H9 (cell line): ENCODE measurements at regions not wholly inside any gene's neighbourhood (a gene's known extent, or its start where the extent isn't known, plus 50 kb on each side); places are given as distances from the start of the nearest gene placed in this dataset.

Experiments
- DNase-seq: peaks from one replicate; pipeline ENCODE4 v3.0.0-alpha.2; 2017
- H2AFZ ChIP-seq: one replicate; pipeline ENCODE4 v1.6.1; 2013; ENCODE audit warnings: mild to moderate bottlenecking, low read length, control low read depth, moderate library complexity
- H2AK5ac ChIP-seq: 2 replicates; pipeline ENCODE4 v1.6.1; 2013; ENCODE audit warnings: low read length, control low read depth, mixed read lengths; ENCODE audit not compliant: insufficient read length
- H2BK120ac ChIP-seq: one replicate; pipeline ENCODE4 v1.6.1; 2013; ENCODE audit warnings: low read depth, mild to moderate bottlenecking, low read length, control low read depth, inconsistent platforms; ENCODE audit not compliant: poor library complexity, severe bottlenecking
- H2BK12ac ChIP-seq: 2 replicates; pipeline ENCODE4 v1.6.1; 2013; ENCODE audit warnings: low read length, control low read depth, mixed read lengths, low read depth; ENCODE audit not compliant: insufficient read length
- H2BK15ac ChIP-seq: 2 replicates; pipeline ENCODE4 v1.6.1; 2013; ENCODE audit warnings: low read depth, low read length, control low read depth
- H2BK20ac ChIP-seq: one replicate; pipeline ENCODE4 v1.6.1; 2013; ENCODE audit warnings: low read depth, mild to moderate bottlenecking, low read length, control low read depth, inconsistent platforms; ENCODE audit not compliant: poor library complexity, severe bottlenecking
- H2BK5ac ChIP-seq: 2 replicates; pipeline ENCODE4 v1.6.1; 2013; ENCODE audit warnings: low read length, control low read depth, mixed read lengths; ENCODE audit not compliant: insufficient read length
- H3K14ac ChIP-seq: 2 replicates; pipeline ENCODE4 v1.6.1; 2013; ENCODE audit warnings: low read length, control low read depth; ENCODE audit not compliant: insufficient read depth
- H3K18ac ChIP-seq: 2 replicates; pipeline ENCODE4 v1.6.1; 2013; ENCODE audit warnings: low read depth, mild to moderate bottlenecking, mixed read lengths, low read length, control low read depth; ENCODE audit not compliant: insufficient read length
- H3K23ac ChIP-seq: 2 replicates; pipeline ENCODE4 v1.6.1; 2013; ENCODE audit warnings: low read length, control low read depth, mixed read lengths, low read depth; ENCODE audit not compliant: insufficient read length
- H3K23me2 ChIP-seq: 2 replicates; pipeline ENCODE4 v1.6.1; 2013; ENCODE audit warnings: low read depth, mild to moderate bottlenecking, mixed read lengths, low read length, control low read depth; ENCODE audit not compliant: insufficient read length, poor library complexity, severe bottlenecking
- H3K27ac ChIP-seq: 2 replicates; pipeline ENCODE4 v1.5.1; 2013; ENCODE audit warnings: low read length, control low read depth, mixed read lengths, low read depth; ENCODE audit not compliant: insufficient read length
- H3K27me3 ChIP-seq: 2 replicates; pipeline ENCODE4 v1.6.1; 2013; ENCODE audit warnings: low read length, control low read depth, inconsistent platforms; ENCODE audit not compliant: insufficient read depth
- H3K4ac ChIP-seq: 2 replicates; pipeline ENCODE4 v1.6.1; 2013; ENCODE audit warnings: low read depth, mild to moderate bottlenecking, control low read depth, inconsistent platforms, low read length, moderate library complexity
- H3K4me1 ChIP-seq: 2 replicates; pipeline ENCODE4 v1.6.1; 2013; ENCODE audit warnings: low read length, control low read depth, inconsistent platforms; ENCODE audit not compliant: insufficient read depth
- H3K4me2 ChIP-seq: 2 replicates; pipeline ENCODE4 v1.6.1; 2013; ENCODE audit warnings: low read length, control low read depth, mixed read lengths; ENCODE audit not compliant: insufficient read length, insufficient read depth
- H3K56ac ChIP-seq: 2 replicates; pipeline ENCODE4 v1.6.1; 2013; ENCODE audit warnings: low read depth, mild to moderate bottlenecking, mixed read lengths, low read length, control low read depth; ENCODE audit not compliant: insufficient read length
- H3K79me1 ChIP-seq: 2 replicates; pipeline ENCODE4 v1.6.1; 2013; ENCODE audit warnings: low read depth, mild to moderate bottlenecking, moderate library complexity, low read length, control low read depth, inconsistent platforms; ENCODE audit not compliant: insufficient read depth, poor library complexity, severe bottlenecking
- H3K79me2 ChIP-seq: 2 replicates; pipeline ENCODE4 v1.6.1; 2013; ENCODE audit warnings: low read length, control low read depth, inconsistent platforms; ENCODE audit not compliant: insufficient read depth
- H3K9ac ChIP-seq: 2 replicates; pipeline ENCODE4 v1.6.1; 2013; ENCODE audit warnings: low read length, control low read depth, mixed read lengths; ENCODE audit not compliant: insufficient read length; ENCODE audit errors: extremely low read depth
- H3K9me3 ChIP-seq: one replicate; pipeline ENCODE4 v1.6.1; 2013; ENCODE audit warnings: low read depth, low read length, inconsistent platforms; ENCODE audit not compliant: control insufficient read depth
- H3T11ph ChIP-seq: one replicate; pipeline ENCODE4 v1.6.1; 2013; ENCODE audit warnings: mild to moderate bottlenecking, low read length, control low read depth, inconsistent platforms
- H4K20me1 ChIP-seq: one replicate; pipeline ENCODE4 v1.6.1; 2013; ENCODE audit not compliant: control insufficient read depth, insufficient read length, insufficient read depth
- H4K5ac ChIP-seq: 2 replicates; pipeline ENCODE4 v1.6.1; 2013; ENCODE audit warnings: low read depth, mild to moderate bottlenecking, mixed read lengths, low read length, control low read depth; ENCODE audit not compliant: insufficient read length
- H4K8ac ChIP-seq: replicated peaks from 2 replicates; pipeline ENCODE4 v1.6.1; 2013; ENCODE audit warnings: low read length, control low read depth, mixed read lengths, low read depth; ENCODE audit not compliant: insufficient read length
- H4K91ac ChIP-seq: 2 replicates; pipeline ENCODE4 v1.6.1; 2013; ENCODE audit warnings: low read depth, mild to moderate bottlenecking, moderate library complexity, mixed read lengths, low read length, control low read depth; ENCODE audit not compliant: insufficient read length
- H3K27ac Mint-ChIP-seq, 3 experiments: 2 replicates in 2 of 3; 3 replicates in 1 of 3; pipeline ENCODE4 v1.8.0; 2020 to 2021; ENCODE audit warnings: mixed read lengths in 3 of 3, mild to moderate bottlenecking in 1 of 3, moderate library complexity in 1 of 3
- H3K27me3 Mint-ChIP-seq: 2 replicates; pipeline ENCODE4 v1.8.0; 2021; ENCODE audit warnings: low read depth, mild to moderate bottlenecking, moderate library complexity, mixed read lengths
- H3K36me3 Mint-ChIP-seq, 3 experiments: 2 replicates in 2 of 3; 3 replicates in 1 of 3; pipeline ENCODE4 v1.8.0; 2020 to 2021; ENCODE audit warnings: low read depth in 3 of 3, mixed read lengths in 3 of 3; ENCODE audit not compliant: insufficient read depth in 1 of 3
- H3K4me1 Mint-ChIP-seq, 2 experiments: 2 replicates each; pipeline ENCODE4 v1.8.0; 2020; ENCODE audit warnings: mixed read lengths in 2 of 2
- H3K4me3 Mint-ChIP-seq, 2 experiments: 2 replicates in 1 of 2; 3 replicates in 1 of 2; pipeline ENCODE4 v1.8.0; 2020 to 2021; ENCODE audit warnings: mild to moderate bottlenecking in 2 of 2, mixed read lengths in 2 of 2, moderate library complexity in 1 of 2
- H3K9me3 Mint-ChIP-seq, 2 experiments: 2 replicates in 1 of 2; 3 replicates in 1 of 2; pipeline ENCODE4 v1.8.0; 2020; ENCODE audit warnings: mild to moderate bottlenecking in 2 of 2, mixed read lengths in 2 of 2, moderate library complexity in 1 of 2
- WGBS: extraction: QIAGEN DNeasy Blood & Tissue Kit; methylation state at CpG from one replicate; pipeline ENCODE4 v1.1.7; 2013; ENCODE audit warnings: missing lambda C conversion rate, low lambda C conversion rate, mixed read lengths; ENCODE audit not compliant: insufficient read length; ENCODE audit errors: extremely low coverage; 5-methylcytosine and 5-hydroxymethylcytosine counted together
- TF ChIP-seq, protein P1 (sequence below): fragments of 200-600 bp; sonication (generic); conservative IDR thresholded peaks from 3 replicates; pipeline ENCODE4 v1.8.0; 2021; ENCODE audit warnings: antibody characterized with exemption, mild to moderate bottlenecking

DNA sequence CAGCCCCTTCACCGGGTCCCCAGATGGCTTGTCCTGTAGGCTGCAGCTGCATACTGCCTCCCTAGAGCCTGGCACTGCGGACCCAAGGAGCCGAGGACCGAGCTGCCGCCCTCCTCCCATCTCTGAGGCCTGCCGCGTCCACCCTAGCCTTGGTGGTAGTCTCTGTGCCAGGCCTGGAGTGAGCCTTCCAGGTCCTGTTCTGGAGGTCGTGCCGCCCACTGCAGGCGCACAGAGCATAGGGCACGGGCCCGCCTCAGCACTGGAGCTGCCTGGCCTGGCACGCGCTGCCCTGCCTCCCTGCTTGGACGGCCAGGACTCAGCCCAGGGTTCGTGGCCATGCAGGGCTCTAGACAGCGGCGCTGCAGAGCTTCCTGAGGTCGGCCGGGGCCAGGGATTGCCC, 239.5 kb downstream of the DCDC2C start:
- H2AK5ac ChIP-seq: no peak overlapping the region
- peaks cover 2% of the 10 kb centered on the region; the same call in 1 of the 2 replicates for H3K27me3 Mint-ChIP-seq
- H3K56ac ChIP-seq: no peak overlapping the region
- H3K4me2 ChIP-seq: no peak overlapping the region
- no peak overlapping the region for H2BK12ac ChIP-seq
- no peaks in the 10 kb centered on the region for H3K9me3 ChIP-seq
- no peak overlapping the region for H3K18ac ChIP-seq
- no CpG with 5 or more reads among the region's 20 CpGs for WGBS
- H3K4me1 ChIP-seq: no peaks in the 10 kb centered on the region
- H3K4me3 Mint-ChIP-seq: no peak overlapping the region
- H2BK120ac ChIP-seq: no peak overlapping the region
- H4K5ac ChIP-seq: no peak overlapping the region
- no peak overlapping the region for H3K27ac ChIP-seq
- no peak overlapping the region for H2BK20ac ChIP-seq
- no peak overlapping the region for H3K27ac Mint-ChIP-seq
- peaks cover 0 to 4% of the 10 kb centered on the region in 2 experiments; a peak in 3 of 5 replicates for H3K9me3 Mint-ChIP-seq
- DNase-seq: no peak
- no peak overlapping the region for H3K9ac ChIP-seq
- H3K23me2 ChIP-seq: no peaks in the 10 kb centered on the region
- H3T11ph ChIP-seq: no peak overlapping the region
- H3K23ac ChIP-seq: no peak overlapping the region
- H4K20me1 ChIP-seq: no peaks in the 10 kb centered on the region
- H2AFZ ChIP-seq: no peak overlapping the region
- no peak overlapping the region for H4K91ac ChIP-seq
- H4K8ac ChIP-seq: no peak overlapping the region
- H3K36me3 Mint-ChIP-seq: peaks cover 0 to 4% (median 0%) of the 10 kb centered on the region in 3 experiments; a peak in 1 of 7 replicates
- TF ChIP-seq, protein P1, sequence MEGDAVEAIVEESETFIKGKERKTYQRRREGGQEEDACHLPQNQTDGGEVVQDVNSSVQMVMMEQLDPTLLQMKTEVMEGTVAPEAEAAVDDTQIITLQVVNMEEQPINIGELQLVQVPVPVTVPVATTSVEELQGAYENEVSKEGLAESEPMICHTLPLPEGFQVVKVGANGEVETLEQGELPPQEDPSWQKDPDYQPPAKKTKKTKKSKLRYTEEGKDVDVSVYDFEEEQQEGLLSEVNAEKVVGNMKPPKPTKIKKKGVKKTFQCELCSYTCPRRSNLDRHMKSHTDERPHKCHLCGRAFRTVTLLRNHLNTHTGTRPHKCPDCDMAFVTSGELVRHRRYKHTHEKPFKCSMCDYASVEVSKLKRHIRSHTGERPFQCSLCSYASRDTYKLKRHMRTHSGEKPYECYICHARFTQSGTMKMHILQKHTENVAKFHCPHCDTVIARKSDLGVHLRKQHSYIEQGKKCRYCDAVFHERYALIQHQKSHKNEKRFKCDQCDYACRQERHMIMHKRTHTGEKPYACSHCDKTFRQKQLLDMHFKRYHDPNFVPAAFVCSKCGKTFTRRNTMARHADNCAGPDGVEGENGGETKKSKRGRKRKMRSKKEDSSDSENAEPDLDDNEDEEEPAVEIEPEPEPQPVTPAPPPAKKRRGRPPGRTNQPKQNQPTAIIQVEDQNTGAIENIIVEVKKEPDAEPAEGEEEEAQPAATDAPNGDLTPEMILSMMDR: no peak
- H2BK5ac ChIP-seq: no peak overlapping the region
- no peak overlapping the region for H3K4ac ChIP-seq
- H3K79me2 ChIP-seq: no peaks in the 10 kb centered on the region
- no peak overlapping the region for H2BK15ac ChIP-seq
- no peaks in the 10 kb centered on the region for H3K27me3 ChIP-seq
- no peak overlapping the region; the same call in 1 of the 2 replicates for H3K14ac ChIP-seq
- H3K4me1 Mint-ChIP-seq: peaks cover 3 to 10% of the 10 kb centered on the region in 2 experiments
- H3K79me1 ChIP-seq: no peaks in the 10 kb centered on the region
